Panc1 (cell line): ENCODE measurements at regions not wholly inside any gene's neighbourhood (a gene's known extent, or its start where the extent isn't known, plus 50 kb on each side); places are given as distances from the start of the nearest gene placed in this dataset.

Experiments used
- ATAC-seq: fragments of 200-7000 bp; cut with Tn5 transposase; 2 replicates; pipeline ENCODE4 v1.9.1; 2020; ENCODE audit warnings: mild to moderate bottlenecking, moderate library complexity
- BruUV-seq: library from RNA; stranded (reverse); fragments of 400-500 nt; replicated peaks from 2 replicates; lab custom pipeline; 2021; lab: Mats Ljungman, UMichigan
- CTCF ChIA-PET: fragments of 300-600 bp; sonication (Branson Sonifier 250); formaldehyde crosslinking; loops from one replicate; lab custom pipeline; 2022; ENCODE audit warnings: antibody characterized with exemption; lab: Charles Lee
- POLR2A ChIA-PET: fragments of 300-600 bp; sonication (Branson Sonifier 250); formaldehyde crosslinking; loops from one replicate; lab custom pipeline; 2022; ENCODE audit warnings: antibody characterized with exemption; lab: Charles Lee
- DNase-seq: peaks from one replicate; pipeline ENCODE4 v3.0.0-alpha.2; 2010; ENCODE audit warnings: low read depth, low spot score
- H3K27ac ChIP-seq: 2 replicates; pipeline ENCODE4 v1.5.1; 2011; ENCODE audit warnings: mild to moderate bottlenecking, low read length, inconsistent platforms
- H3K27me3 ChIP-seq: fragments of 200-500 bp; sonication (Bioruptor generic); 2 replicates; pipeline ENCODE4 v1.6.0; 2014; ENCODE audit warnings: low read length, inconsistent platforms; ENCODE audit not compliant: control insufficient read depth, insufficient read depth
- H3K36me3 ChIP-seq: fragments of 200-500 bp; sonication (Bioruptor generic); 2 replicates; pipeline ENCODE4 v1.5.1; 2014; ENCODE audit warnings: inconsistent platforms, mild to moderate bottlenecking, low read length, moderate library complexity; ENCODE audit not compliant: control insufficient read depth, insufficient read depth
- H3K4me1 ChIP-seq: 2 replicates; pipeline ENCODE4 v1.5.1; 2011; ENCODE audit warnings: inconsistent platforms, mild to moderate bottlenecking, low read length, moderate library complexity; ENCODE audit not compliant: control insufficient read depth, insufficient read depth
- H3K4me3 ChIP-seq, 2 experiments: 2 replicates each; pipeline ENCODE4 v1.5.1; 2011 to 2012; ENCODE audit warnings: low read depth in 2 of 2, low read length in 2 of 2, mild to moderate bottlenecking in 2 of 2, inconsistent platforms in 1 of 2, moderate library complexity in 1 of 2
- H3K9me3 ChIP-seq: fragments of 200-500 bp; sonication (Bioruptor generic); 2 replicates; pipeline ENCODE4 v1.5.1; 2014; ENCODE audit warnings: low read depth, mild to moderate bottlenecking, inconsistent platforms, low read length, moderate library complexity; ENCODE audit not compliant: control insufficient read depth, insufficient read depth
- CTCF ChIP-seq: fragments of 450-650 bp; IDR thresholded peaks from 2 replicates; pipeline ENCODE4 v1.5.1; 2017; ENCODE audit warnings: mild to moderate bottlenecking
- POLR2AphosphoS5 ChIP-seq: IDR thresholded peaks from 2 replicates; pipeline ENCODE4 v1.6.1; 2012; ENCODE audit warnings: mild to moderate bottlenecking, low read depth, low read length, moderate library complexity
- SIN3A ChIP-seq: IDR thresholded peaks from 2 replicates; pipeline ENCODE4 v1.6.1; 2012; ENCODE audit warnings: low read depth, mild to moderate bottlenecking, low read length, moderate library complexity, borderline replicate concordance; ENCODE audit not compliant: insufficient read depth
- TCF7L2 ChIP-seq: IDR thresholded peaks from 2 replicates; pipeline ENCODE4 v1.6.1; 2011; ENCODE audit warnings: mild to moderate bottlenecking, low read depth, low read length, inconsistent platforms
- in situ Hi-C: cut with HindIII; loops from 2 replicates; pipeline ENCODE4 v1.10.0; 2016; ENCODE audit warnings: low sequenced_read_pairs, low pct_unique_long_range_greater_than_20kb
- intact Hi-C: fragments of 100-400 bp; cut with micrococcal nuclease; formaldehyde crosslinking; loops from one replicate; pipeline ENCODE4 v1.10.0; 2022; ENCODE audit not compliant: unreplicated experiment
- TF ChIP-seq, protein P1 (sequence below), 2 experiments: IDR thresholded peaks; 2 replicates each; pipeline ENCODE4 v1.6.1; 2011 to 2012; ENCODE audit warnings: low read depth in 2 of 2, control low read depth in 1 of 2, low read length in 1 of 2, mild to moderate bottlenecking in 1 of 2, moderate library complexity in 1 of 2; ENCODE audit not compliant: insufficient read depth in 1 of 2

DNA sequence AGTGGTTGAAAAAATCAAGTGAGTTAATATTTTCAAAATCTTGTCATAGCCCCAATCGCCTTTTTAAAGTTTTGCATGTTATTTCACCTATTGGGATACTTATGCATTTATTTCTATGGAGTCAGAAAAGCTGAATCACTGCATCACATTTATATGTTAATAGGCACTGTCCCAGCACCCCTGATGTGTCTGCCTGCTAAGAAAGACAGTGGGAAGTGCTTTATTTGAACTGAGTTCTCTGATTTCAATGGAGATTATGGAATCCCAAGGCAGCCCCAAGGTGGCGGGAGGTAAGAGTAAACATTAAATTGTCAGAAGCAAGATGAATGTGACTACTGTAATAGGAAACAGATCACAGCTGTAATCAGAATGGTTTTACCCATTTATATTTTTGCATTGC is 2225.7 kb downstream of the NCAM2 start:
- DNase-seq (no peak), ATAC-seq (no peak)
- BruUV-seq, result no TSS peak
- POLR2A ChIA-PET, result no interaction called here
- in situ Hi-C loops, result no loop called here
- H3K27ac ChIP-seq, result no peak overlapping the region
- intact Hi-C loops, result no loop called here
- TF ChIP-seq CTCF, result no peak
- no peak for TF ChIP-seq SIN3A
- no peak for TF ChIP-seq TCF7L2
- no peak for TF ChIP-seq POLR2AphosphoS5
- TF ChIP-seq, protein P1, sequence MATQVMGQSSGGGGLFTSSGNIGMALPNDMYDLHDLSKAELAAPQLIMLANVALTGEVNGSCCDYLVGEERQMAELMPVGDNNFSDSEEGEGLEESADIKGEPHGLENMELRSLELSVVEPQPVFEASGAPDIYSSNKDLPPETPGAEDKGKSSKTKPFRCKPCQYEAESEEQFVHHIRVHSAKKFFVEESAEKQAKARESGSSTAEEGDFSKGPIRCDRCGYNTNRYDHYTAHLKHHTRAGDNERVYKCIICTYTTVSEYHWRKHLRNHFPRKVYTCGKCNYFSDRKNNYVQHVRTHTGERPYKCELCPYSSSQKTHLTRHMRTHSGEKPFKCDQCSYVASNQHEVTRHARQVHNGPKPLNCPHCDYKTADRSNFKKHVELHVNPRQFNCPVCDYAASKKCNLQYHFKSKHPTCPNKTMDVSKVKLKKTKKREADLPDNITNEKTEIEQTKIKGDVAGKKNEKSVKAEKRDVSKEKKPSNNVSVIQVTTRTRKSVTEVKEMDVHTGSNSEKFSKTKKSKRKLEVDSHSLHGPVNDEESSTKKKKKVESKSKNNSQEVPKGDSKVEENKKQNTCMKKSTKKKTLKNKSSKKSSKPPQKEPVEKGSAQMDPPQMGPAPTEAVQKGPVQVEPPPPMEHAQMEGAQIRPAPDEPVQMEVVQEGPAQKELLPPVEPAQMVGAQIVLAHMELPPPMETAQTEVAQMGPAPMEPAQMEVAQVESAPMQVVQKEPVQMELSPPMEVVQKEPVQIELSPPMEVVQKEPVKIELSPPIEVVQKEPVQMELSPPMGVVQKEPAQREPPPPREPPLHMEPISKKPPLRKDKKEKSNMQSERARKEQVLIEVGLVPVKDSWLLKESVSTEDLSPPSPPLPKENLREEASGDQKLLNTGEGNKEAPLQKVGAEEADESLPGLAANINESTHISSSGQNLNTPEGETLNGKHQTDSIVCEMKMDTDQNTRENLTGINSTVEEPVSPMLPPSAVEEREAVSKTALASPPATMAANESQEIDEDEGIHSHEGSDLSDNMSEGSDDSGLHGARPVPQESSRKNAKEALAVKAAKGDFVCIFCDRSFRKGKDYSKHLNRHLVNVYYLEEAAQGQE (IDR thresholded peaks at IDR 0.05; ENCODE audit: insufficient read depth in 1 of 2, low read depth in 2 of 2, low read length in 1 of 2), result no peak
- H3K4me3 ChIP-seq, result no peak overlapping the region
- H3K27me3 ChIP-seq, result no peaks in the 10 kb centered on the region
- H3K4me1 ChIP-seq, result no peaks in the 10 kb centered on the region
- no peaks in the 10 kb centered on the region for H3K9me3 ChIP-seq
- H3K36me3 ChIP-seq, result no peaks in the 10 kb centered on the region
- CTCF ChIA-PET, result no interaction called here

DNA sequence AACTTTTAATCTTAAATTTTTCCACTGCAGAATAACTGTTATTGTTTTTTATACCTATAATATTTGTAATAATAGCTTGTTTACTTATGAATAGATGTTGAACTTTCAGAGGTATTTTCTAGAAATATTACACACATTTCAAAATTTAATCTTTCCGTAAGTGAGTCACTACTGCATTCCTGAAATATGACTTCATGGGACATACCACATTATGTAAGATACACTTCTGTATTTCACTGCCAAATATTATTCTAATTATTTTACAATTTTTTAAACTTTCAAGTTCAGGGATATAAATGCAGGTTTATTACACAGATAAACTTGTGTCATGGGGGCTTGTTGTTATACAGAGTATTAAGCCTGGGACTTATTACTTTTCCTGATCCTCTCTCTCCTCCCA is 2220.5 kb downstream of the NCAM2 start:
- no TSS peak for BruUV-seq
- no peak for ATAC-seq
- POLR2A ChIA-PET, result no interaction called here
- no peak overlapping the region for H3K4me3 ChIP-seq
- in situ Hi-C loops (no loop called here), intact Hi-C loops (no loop called here)
- no peaks in the 10 kb centered on the region for H3K4me1 ChIP-seq
- H3K9me3 ChIP-seq, result no peaks in the 10 kb centered on the region
- no peaks in the 10 kb centered on the region for H3K36me3 ChIP-seq
- CTCF ChIA-PET, result no interaction called here
- no peaks in the 10 kb centered on the region for H3K27me3 ChIP-seq
- H3K27ac ChIP-seq, result no peak overlapping the region
- TF ChIP-seq POLR2AphosphoS5 (no peak), SIN3A (no peak), CTCF (no peak), TCF7L2 (no peak)
- TF ChIP-seq, protein P1 (IDR thresholded peaks at IDR 0.05; ENCODE audit: insufficient read depth in 1 of 2, low read depth in 2 of 2, low read length in 1 of 2), result no peak
- no peak for DNase-seq
